ENCODE measurements at regions not wholly inside any gene's neighbourhood (a gene's known extent, or its start where the extent isn't known, plus 50 kb on each side); places are given as distances from the start of the nearest gene placed in this dataset.
A peak's percentile ranks its signal among the peaks of the same experiment; 100 is the strongest.
"Not testable (repeated sequence)": the region's sequence is repeated elsewhere in the genome, so short reads cannot be mapped to it uniquely, and the experiment has no call there.

- no peak for DNase-seq (ENCODE audit: low read depth in 4 of 4, low spot score in 3 of 4)
Observed at GRCh38 chr6:137707038-137707589, 159.9 kb upstream of the TNFAIP3 start.

DNA sequence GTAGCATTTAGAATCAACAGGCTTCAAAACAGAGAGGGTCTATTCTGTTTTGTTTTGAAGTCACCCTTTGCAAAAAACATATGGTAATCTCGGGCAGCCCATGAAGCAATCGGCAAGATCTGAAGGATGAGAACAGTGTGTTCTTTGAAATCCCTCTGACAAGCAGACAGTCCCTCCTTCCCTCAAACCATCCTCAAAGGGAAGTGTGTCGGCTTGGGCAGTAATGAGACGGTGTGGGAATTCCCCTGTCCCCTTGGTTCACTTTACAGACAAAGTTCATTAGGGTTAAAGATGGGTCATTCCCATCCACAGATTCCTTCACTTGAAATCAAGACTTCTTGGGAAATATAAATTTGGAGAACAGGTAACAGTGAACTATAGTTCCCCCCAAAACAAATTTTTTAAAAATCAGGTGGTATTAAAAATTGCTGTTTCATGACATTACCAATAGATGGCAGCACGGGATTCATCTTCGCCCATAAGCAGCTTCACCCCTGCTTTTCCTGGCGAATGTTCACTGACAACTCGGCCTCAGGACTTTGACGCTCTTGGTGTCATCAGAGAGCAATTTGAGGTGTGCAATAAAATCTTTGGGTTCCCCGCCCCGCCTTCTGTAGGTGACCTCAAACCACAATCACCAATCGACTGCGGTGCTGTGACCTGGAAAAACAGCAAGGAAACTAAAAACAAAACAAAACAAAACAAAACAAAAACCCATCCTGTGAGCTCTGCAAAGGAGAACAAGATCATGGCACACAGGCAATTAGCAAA lies 159.3 kb upstream of the TNFAIP3 start:
- DNase-seq (ENCODE audit: low read depth in 4 of 4, low spot score in 3 of 4), result peak in 3 of 4 donors; percentile 32 to 36 (median 32)

DNA sequence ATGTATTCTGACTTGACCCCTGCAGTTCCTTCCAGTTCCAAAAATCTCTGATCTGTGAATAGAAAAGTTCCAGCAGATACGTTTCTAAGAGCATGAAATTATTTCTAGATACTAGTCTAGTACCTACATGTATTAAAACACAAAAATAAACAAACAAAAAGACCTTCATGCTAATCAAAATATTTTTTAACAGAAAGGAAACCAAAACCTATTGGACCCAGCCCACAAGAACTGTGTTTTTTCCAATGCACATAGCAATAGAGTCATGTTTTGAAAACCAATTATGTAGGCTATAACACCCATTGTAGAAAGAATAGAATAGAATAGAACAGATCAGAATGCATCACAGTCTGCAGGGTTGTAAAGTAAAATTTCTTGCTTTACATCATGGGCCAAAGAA lies 158.6 kb upstream of the TNFAIP3 start:
- no peak for DNase-seq (ENCODE audit: low read depth in 4 of 4, low spot score in 3 of 4)

GRCh38 chr6:137709424-137710236 lies 157.4 kb upstream of the TNFAIP3 start:
- DNase-seq (ENCODE audit: low read depth in 4 of 4, low spot score in 3 of 4), result no peak

- no peak for DNase-seq (ENCODE audit: low read depth in 4 of 4, low spot score in 3 of 4)
Observed at GRCh38 chr6:137711972-137712371, 155.1 kb upstream of the TNFAIP3 start.

GRCh38 chr6:137712587-137712986 lies 154.5 kb upstream of the TNFAIP3 start:
- no peak for DNase-seq (ENCODE audit: low read depth in 4 of 4, low spot score in 3 of 4)

GRCh38 chr6:137715589-137716045 lies 151.4 kb upstream of the TNFAIP3 start:
- no peak for DNase-seq (ENCODE audit: low read depth in 4 of 4, low spot score in 3 of 4)

DNA sequence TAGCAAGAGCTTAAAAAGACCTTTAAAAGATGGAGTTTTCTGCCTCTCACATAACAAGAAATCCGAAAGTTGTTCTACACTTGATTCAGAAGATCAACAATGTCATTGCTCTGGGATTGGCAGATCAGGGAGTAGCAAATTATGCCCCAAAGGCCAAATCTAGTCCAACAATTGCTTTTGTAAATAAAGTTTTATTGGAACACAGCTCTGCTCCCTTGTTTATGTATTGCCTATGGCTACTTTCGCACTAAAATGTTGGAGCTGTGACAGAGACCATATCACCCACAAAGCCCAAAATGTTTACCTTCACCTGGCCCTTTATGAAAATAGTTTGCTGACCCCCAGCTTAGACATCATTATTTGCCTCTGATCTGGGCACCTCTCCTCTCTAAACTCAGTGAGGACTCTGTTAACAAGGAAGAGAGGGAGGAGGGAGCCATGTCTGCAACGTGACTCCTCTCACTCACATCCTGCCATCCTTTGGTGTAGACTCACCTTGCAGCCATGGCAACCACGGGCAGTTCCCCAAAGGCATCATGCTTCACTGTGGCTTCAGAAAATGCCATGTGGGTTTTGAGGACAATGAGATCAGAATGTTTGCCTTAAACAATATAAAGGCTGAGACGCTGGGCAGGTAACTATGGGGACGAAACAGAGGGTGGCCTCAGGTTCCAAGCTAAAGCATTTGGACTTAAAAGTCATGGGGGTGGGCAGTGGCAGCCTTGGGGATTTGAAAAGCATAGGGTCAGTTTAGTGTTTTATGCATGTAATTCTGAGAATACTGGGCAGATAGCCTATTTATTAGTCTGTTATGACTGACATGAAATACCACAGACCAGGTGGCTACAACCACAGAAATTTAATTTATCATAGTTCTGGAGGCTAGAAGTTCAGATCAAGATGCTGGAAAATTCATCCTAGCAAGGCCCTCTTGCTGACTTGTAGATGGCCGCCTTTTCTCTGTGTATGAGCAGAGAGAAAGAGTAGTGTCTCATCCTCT lies 149.7 kb upstream of the TNFAIP3 start:
- no peak for DNase-seq (ENCODE audit: low read depth in 4 of 4, low spot score in 3 of 4)

- DNase-seq (ENCODE audit: low read depth in 4 of 4, low spot score in 3 of 4), result not testable (repeated sequence)
Observed at GRCh38 chr6:137718903-137719302, 148.2 kb upstream of the TNFAIP3 start.

DNA sequence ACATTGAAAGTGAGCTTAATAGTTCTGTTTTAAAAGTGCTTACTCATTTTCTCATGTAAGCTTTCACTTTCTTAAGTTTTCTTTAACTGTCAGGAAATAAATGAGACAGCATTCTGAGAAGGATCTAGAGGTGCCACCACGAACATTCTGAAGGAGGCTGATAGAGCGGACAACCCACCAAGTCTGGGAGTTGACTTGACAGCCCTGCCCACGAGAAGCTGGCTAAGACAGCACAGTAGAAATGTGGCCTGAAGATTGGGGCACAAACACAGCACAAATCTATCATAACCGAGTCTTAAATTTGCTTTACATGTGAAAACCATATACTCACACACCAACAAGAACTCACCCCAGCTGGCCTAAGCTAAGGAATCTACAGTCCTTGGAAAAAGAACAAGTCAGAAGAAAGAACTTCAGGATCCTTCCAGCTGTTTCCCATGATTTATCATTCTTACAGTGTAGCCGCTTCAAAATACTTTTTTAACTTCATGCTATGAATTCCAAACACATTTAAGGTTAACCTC lies 144.2 kb upstream of the TNFAIP3 start:
- DNase-seq (ENCODE audit: low read depth in 4 of 4, low spot score in 3 of 4), result no peak

DNA sequence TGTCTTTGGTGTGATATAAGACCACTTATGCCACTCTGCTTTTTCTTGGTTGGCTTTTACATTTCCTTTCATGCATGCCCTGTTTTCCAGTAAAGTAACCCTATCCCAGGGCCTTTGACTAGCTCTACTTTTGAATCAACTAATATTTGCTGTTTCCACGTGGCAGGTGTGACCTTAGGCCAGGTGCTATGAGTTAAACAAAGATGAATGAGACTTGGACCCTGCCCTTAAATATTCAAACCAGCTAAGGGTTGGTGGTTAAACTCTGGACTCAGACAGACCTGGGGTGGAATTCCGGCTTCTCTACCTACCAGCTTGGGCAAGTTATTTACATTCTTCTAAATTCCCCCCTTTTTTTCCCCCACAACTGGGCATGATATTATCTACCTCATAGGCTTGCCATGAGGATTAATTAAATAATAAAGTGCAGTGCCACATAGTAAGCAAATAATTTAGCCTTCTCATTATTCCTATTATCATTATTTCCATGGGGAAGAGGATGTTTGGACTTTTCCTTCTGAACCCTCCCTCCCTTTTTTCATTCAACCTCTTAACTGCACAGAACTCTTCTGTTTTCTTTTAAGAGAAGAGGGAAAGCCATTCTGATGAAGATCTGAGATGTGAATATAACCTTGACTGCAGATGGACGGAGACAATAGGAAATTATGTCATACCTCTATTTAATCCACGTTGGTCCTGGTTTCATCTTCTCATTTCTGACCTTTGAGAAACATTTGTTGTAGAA lies 143.6 kb upstream of the TNFAIP3 start:
- no peak for DNase-seq (ENCODE audit: low read depth in 4 of 4, low spot score in 3 of 4)

- no peak for DNase-seq (ENCODE audit: low read depth in 4 of 4, low spot score in 3 of 4)
Observed at GRCh38 chr6:137724018-137724403, 143.0 kb upstream of the TNFAIP3 start.

DNA sequence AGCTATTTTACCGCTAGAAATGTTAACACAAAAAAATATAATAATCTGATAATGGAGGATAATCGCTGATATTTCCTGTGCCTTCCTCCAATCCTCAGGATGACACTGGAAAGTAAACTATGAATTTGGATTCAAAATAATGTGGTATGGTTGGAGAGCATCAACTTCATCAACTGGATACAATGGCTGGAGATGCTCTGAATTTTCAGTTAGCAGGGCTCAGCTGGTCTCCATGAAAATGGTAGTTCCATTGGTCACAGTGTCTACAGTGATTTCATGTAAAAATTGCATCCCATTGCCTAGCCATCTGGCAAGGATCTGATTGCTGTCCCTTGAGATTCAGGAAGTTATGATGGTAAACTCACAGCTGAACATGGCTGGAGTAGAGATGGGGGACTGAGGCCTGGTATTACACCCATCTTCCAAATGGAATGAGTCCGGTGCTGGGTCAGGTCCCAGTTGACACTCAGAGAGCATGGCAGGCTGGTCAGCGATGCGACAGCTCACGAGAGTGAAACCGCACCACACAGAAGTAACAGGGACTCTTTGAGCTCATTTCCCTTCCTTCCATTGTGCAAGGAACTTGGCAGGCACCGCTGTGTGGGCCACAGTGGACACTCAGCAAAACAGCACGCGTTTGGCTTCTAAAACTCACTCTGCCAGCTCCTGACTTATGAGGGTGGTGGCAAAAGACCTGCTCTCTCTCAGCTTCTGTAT lies 142.4 kb upstream of the TNFAIP3 start:
- DNase-seq (ENCODE audit: low read depth in 4 of 4, low spot score in 3 of 4), result no peak

DNA sequence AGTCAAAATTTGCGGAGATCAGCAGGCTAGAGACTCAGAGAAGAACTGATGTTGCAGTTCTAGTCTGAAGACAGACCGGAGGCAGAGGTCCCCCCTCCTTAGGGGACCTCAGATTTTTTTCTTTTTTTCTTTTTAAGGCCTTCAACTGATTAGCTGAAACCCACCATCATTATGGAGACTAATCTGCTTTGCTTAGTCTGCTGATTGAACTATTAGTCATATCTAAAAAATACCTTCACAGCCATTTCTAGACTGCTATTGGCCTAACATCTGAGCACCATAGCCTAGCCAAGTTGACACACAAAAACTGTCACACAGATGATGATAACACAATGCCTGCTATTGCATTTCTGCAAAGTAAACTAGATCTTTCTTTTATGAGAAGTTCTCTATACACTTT lies 141.1 kb upstream of the TNFAIP3 start:
- DNase-seq (ENCODE audit: low read depth in 4 of 4, low spot score in 3 of 4), result no peak

DNA sequence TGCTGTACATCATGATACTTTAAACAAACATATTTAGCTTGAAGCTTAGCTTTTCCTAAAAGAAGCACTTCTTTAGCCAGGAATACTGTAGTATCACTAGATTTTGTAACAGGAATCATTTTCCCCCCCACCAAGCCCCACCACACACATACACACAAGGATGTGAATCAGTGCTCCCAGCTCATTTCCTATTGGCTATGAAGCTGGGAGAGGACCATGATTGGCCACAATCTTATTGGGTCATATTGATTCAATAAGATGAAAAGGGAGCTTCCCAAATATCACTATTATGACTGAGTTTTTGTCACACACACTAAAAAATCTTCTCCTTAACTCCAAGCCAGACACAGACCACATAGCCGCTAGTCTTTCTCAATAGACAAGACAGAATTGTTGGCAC lies 140.5 kb upstream of the TNFAIP3 start:
- no peak for DNase-seq (ENCODE audit: low read depth in 4 of 4, low spot score in 3 of 4)

DNA sequence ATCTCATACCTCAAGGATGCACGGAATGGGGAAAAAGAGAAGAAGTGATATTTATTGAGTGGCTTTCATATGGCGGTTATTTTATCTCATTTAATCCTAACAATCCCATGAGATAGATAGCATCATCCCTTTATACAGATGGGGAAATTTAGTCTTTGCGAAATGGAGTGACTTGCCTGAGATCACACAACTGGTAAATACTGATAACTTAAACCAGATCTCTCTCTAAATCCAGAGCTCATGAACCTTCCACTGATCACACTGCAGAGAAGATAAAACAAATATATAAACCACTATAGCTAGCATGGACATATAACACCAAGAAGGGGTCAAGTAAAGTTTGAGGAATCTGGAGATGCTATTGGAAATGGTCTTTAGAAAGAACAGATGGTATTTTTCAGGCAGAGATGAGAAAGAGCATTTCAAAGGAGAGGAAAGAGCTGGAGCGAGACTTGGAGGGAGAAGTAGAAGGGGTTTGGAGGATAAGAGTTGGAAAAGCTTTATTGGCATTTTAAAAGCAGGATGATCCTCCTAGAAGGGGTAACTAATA lies 139.8 kb upstream of the TNFAIP3 start:
- peak in 1 of 4 donors; percentile 17 for DNase-seq (ENCODE audit: low read depth in 4 of 4, low spot score in 3 of 4)

- DNase-seq (ENCODE audit: low read depth in 4 of 4, low spot score in 3 of 4), result no peak
Observed at GRCh38 chr6:137728386-137729349, 138.4 kb upstream of the TNFAIP3 start.

Measured in left renal pelvis (tissue), 4 donors.